NCI-H2196 treated with DMSO at 0.1 percent for 48 hours (cell line): ENCODE measurements at regions not wholly inside any gene's neighbourhood (a gene's known extent, or its start where the extent isn't known, plus 50 kb on each side); places are given as distances from the start of the nearest gene placed in this dataset.

ENCODE experiments used
- DNase-seq: peaks from one replicate; lab custom pipeline; 2025; ENCODE audit not compliant: unreplicated experiment; lab: John Stamatoyannopoulos, UW

GRCh38 chr2:53268626-53269025, 499.0 kb upstream of the CHAC2 start:
- DNase-seq: no peak

- DNase-seq: no peak
Observed at GRCh38 chr2:53268086-53268485, 499.5 kb upstream of the CHAC2 start.

GRCh38 chr2:53265544-53266299, 501.9 kb upstream of the CHAC2 start:
- DNase-seq: no peak

- no peak for DNase-seq
Observed at GRCh38 chr2:53260568-53260967, 507.0 kb upstream of the CHAC2 start.

GRCh38 chr2:53259395-53260009, 508.1 kb upstream of the CHAC2 start:
- no peak for DNase-seq

GRCh38 chr2:53257287-53257686, 510.3 kb upstream of the CHAC2 start:
- no peak for DNase-seq

- DNase-seq: no peak
Observed at GRCh38 chr2:53253244-53253643, 514.4 kb upstream of the CHAC2 start.

GRCh38 chr2:53252115-53252514, 515.5 kb upstream of the CHAC2 start:
- DNase-seq: no peak

- DNase-seq: no peak
Observed at GRCh38 chr2:53247956-53248735, 519.5 kb upstream of the CHAC2 start.

GRCh38 chr2:53243430-53243829, 524.2 kb upstream of the CHAC2 start:
- DNase-seq: no peak

GRCh38 chr2:53242090-53242489, 525.5 kb upstream of the CHAC2 start:
- no peak for DNase-seq

- no peak for DNase-seq
Observed at GRCh38 chr2:53235836-53236582, 531.6 kb upstream of the CHAC2 start.

GRCh38 chr2:53234548-53234903, 533.1 kb upstream of the CHAC2 start:
- no peak for DNase-seq

- no peak for DNase-seq
Observed at GRCh38 chr2:53233759-53234547, 533.7 kb upstream of the CHAC2 start.

GRCh38 chr2:53231908-53232307, 535.7 kb upstream of the CHAC2 start:
- DNase-seq: no peak

- no peak for DNase-seq
Observed at GRCh38 chr2:53230691-53231090, 536.9 kb upstream of the CHAC2 start.

- no peak for DNase-seq
Observed at GRCh38 chr2:53227535-53227934, 540.1 kb upstream of the CHAC2 start.

- DNase-seq: no peak
Observed at GRCh38 chr2:53220969-53221368, 546.6 kb upstream of the CHAC2 start.

GRCh38 chr2:53217250-53217649, 550.4 kb upstream of the CHAC2 start:
- DNase-seq: no peak

GRCh38 chr2:53216805-53217204, 550.8 kb upstream of the CHAC2 start:
- DNase-seq: no peak

- DNase-seq: no peak
Observed at GRCh38 chr2:53212576-53212975, 555.0 kb upstream of the CHAC2 start.
